ENCODE measurements at regions not wholly inside any gene's neighbourhood (a gene's known extent, or its start where the extent isn't known, plus 50 kb on each side); places are given as distances from the start of the nearest gene placed in this dataset.

GRCh38 chr9:99744132-99744531 lies 77.6 kb upstream of the NR4A3 start:
- no peaks in the 10 kb centered on the region for H4K20me1 ChIP-seq (ENCODE audit: low read length)

GRCh38 chr9:99745085-99745484 lies 76.6 kb upstream of the NR4A3 start:
- ATAC-seq (no peak), DNase-seq (no peak)
- Histone ChIP-seq H3K9me2 (replicated peaks; ENCODE audit: low read length) (no peaks in the 10 kb centered on the region), H3K27me3 (ENCODE audit: low read length) (no peaks in the 10 kb centered on the region), H3K79me2 (ENCODE audit: low read length) (no peaks in the 10 kb centered on the region), H3F3A (ENCODE audit: low read length, unreplicated experiment) (no peaks in the 10 kb centered on the region), H2AFZ (ENCODE audit: low read length) (no peak overlapping the region), H3K27ac (ENCODE audit: low read length) (no peak overlapping the region), H3K9ac (ENCODE audit: low read length) (no peak overlapping the region), H4K20me1 (ENCODE audit: low read length) (no peaks in the 10 kb centered on the region), H3K4me1 (ENCODE audit: insufficient read depth, low read length) (no peaks in the 10 kb centered on the region), H3K4me2 (ENCODE audit: low read length) (no peak overlapping the region), H3K4me3 (ENCODE audit: low read length) (no peak overlapping the region), H3K9me3 (ENCODE audit: low read length) (no peaks in the 10 kb centered on the region), H3K36me3 (ENCODE audit: low read depth, low read length) (no peaks in the 10 kb centered on the region)
- no TSS peak for BruUV-seq (replicated peaks)
- ChIA-PET CTCF (no interaction called here), POLR2A (ENCODE audit: unreplicated experiment) (no interaction called here)
- no peak for TF ChIP-seq EZH2 (IDR thresholded peaks at IDR 0.05; ENCODE audit: low read length, unreplicated experiment)
- TF ChIP-seq EZH2phosphoT487 (IDR thresholded peaks at IDR 0.05; ENCODE audit: borderline replicate concordance, low read length): no peak
- TF ChIP-seq CTCF (conservative IDR thresholded peaks at IDR 0.05; ENCODE audit: low read depth, low read length): no peak
- intact Hi-C loops (cut with micrococcal nuclease): no loop called here

More at GRCh38 chr9:99744132-99744531, 77.6 kb upstream of the NR4A3 start:
- H3F3A ChIP-seq (ENCODE audit: low read length, unreplicated experiment): no peaks in the 10 kb centered on the region
- no peak overlapping the region for H3K9ac ChIP-seq (ENCODE audit: low read length)
- no peak overlapping the region for H3K4me3 ChIP-seq (ENCODE audit: low read length)
- POLR2A ChIA-PET (ENCODE audit: unreplicated experiment): no interaction called here
- TF ChIP-seq EZH2 (IDR thresholded peaks at IDR 0.05; ENCODE audit: low read length, unreplicated experiment) (no peak), CTCF (conservative IDR thresholded peaks at IDR 0.05; ENCODE audit: low read depth, low read length) (no peak), EZH2phosphoT487 (IDR thresholded peaks at IDR 0.05; ENCODE audit: borderline replicate concordance, low read length) (no peak)
- H3K4me1 ChIP-seq (ENCODE audit: insufficient read depth, low read length): no peaks in the 10 kb centered on the region
- no peaks in the 10 kb centered on the region; the same call in 1 of the 2 replicates for H3K27me3 ChIP-seq (ENCODE audit: low read length)
- no peak overlapping the region for H3K27ac ChIP-seq (ENCODE audit: low read length)
- ATAC-seq (no peak), DNase-seq (no peak)
- no TSS peak for BruUV-seq (replicated peaks)
- CTCF ChIA-PET: no interaction called here
- intact Hi-C loops (cut with micrococcal nuclease): no loop called here
- no peaks in the 10 kb centered on the region for H3K9me3 ChIP-seq (ENCODE audit: low read length)
- H3K9me2 ChIP-seq (replicated peaks; ENCODE audit: low read length): no peaks in the 10 kb centered on the region
- H3K79me2 ChIP-seq (ENCODE audit: low read length): no peaks in the 10 kb centered on the region
- H3K36me3 ChIP-seq (ENCODE audit: low read depth, low read length): no peaks in the 10 kb centered on the region
- no peak overlapping the region for H3K4me2 ChIP-seq (ENCODE audit: low read length)
- no peak overlapping the region for H2AFZ ChIP-seq (ENCODE audit: low read length)

- no TSS peak for BruUV-seq (replicated peaks)
- Histone ChIP-seq H3K36me3 (ENCODE audit: low read depth, low read length) (no peaks in the 10 kb centered on the region), H3K9ac (ENCODE audit: low read length) (no peak overlapping the region), H3K27ac (ENCODE audit: low read length) (no peak overlapping the region), H3K9me2 (replicated peaks; ENCODE audit: low read length) (no peaks in the 10 kb centered on the region), H3K4me2 (ENCODE audit: low read length) (no peak overlapping the region), H2AFZ (ENCODE audit: low read length) (no peak overlapping the region), H3K4me3 (ENCODE audit: low read length) (no peak overlapping the region), H4K20me1 (ENCODE audit: low read length) (no peaks in the 10 kb centered on the region), H3F3A (ENCODE audit: low read length, unreplicated experiment) (no peaks in the 10 kb centered on the region), H3K4me1 (ENCODE audit: insufficient read depth, low read length) (no peaks in the 10 kb centered on the region), H3K9me3 (ENCODE audit: low read length) (no peaks in the 10 kb centered on the region), H3K79me2 (ENCODE audit: low read length) (no peaks in the 10 kb centered on the region), H3K27me3 (ENCODE audit: low read length) (no peaks in the 10 kb centered on the region)
- TF ChIP-seq EZH2phosphoT487 (IDR thresholded peaks at IDR 0.05; ENCODE audit: borderline replicate concordance, low read length) (no peak), EZH2 (IDR thresholded peaks at IDR 0.05; ENCODE audit: low read length, unreplicated experiment) (no peak), CTCF (conservative IDR thresholded peaks at IDR 0.05; ENCODE audit: low read depth, low read length) (no peak)
- ATAC-seq (no peak), DNase-seq (no peak)
- CTCF ChIA-PET: no interaction called here
- intact Hi-C loops (cut with micrococcal nuclease): no loop called here
- POLR2A ChIA-PET (ENCODE audit: unreplicated experiment): no interaction called here
Observed at GRCh38 chr9:99746406-99746805, 75.3 kb upstream of the NR4A3 start.

Data from PC-3 (cell line).